CD14-positive monocyte (primary cell): ENCODE measurements at regions not wholly inside any gene's neighbourhood (a gene's known extent, or its start where the extent isn't known, plus 50 kb on each side); places are given as distances from the start of the nearest gene placed in this dataset.

Experiments
- DNase-seq, 3 donors: peaks; one replicate each; pipeline ENCODE4 v3.0.0-alpha.2; 2011 to 2022
- H2AFZ ChIP-seq: 2 replicates; pipeline ENCODE4 v1.6.0; 2012; ENCODE audit warnings: mild to moderate bottlenecking, low read depth, low read length, inconsistent platforms; ENCODE audit not compliant: insufficient read depth, poor library complexity, severe bottlenecking
- H3K27ac ChIP-seq, 2 donors: 1 replicate in 1 of 2; 2 replicates in 1 of 2; pipeline ENCODE4 v1.5.1; 2012 to 2013; ENCODE audit warnings: low read length in 2 of 2, control low read depth in 1 of 2, inconsistent platforms in 1 of 2, low read depth in 1 of 2, mild to moderate bottlenecking in 1 of 2
- H3K27me3 ChIP-seq, 2 donors: one replicate each; pipeline versions ENCODE4 v1.6.0 to v1.6.1; 2011 to 2013; ENCODE audit warnings: low read length in 2 of 2; ENCODE audit not compliant: control insufficient read depth in 2 of 2, insufficient read depth in 2 of 2
- H3K36me3 ChIP-seq, 2 donors: replicated peaks in 1 of 2; 1 replicate in 1 of 2; 2 replicates in 1 of 2; pipeline versions ENCODE4 v1.5.1 to v1.6.1; 2012 to 2013; ENCODE audit warnings: low read length in 2 of 2, control low read depth in 1 of 2, inconsistent platforms in 1 of 2, mild to moderate bottlenecking in 1 of 2; ENCODE audit not compliant: insufficient read depth in 2 of 2, control insufficient read depth in 1 of 2
- H3K4me1 ChIP-seq, 2 donors: 1 replicate in 1 of 2; 2 replicates in 1 of 2; pipeline versions ENCODE4 v1.5.1 to v1.6.1; 2012 to 2013; ENCODE audit warnings: low read length in 2 of 2, control low read depth in 1 of 2, inconsistent platforms in 1 of 2, mild to moderate bottlenecking in 1 of 2, moderate library complexity in 1 of 2; ENCODE audit not compliant: insufficient read depth in 2 of 2, control insufficient read depth in 1 of 2
- H3K4me2 ChIP-seq: replicated peaks from 2 replicates; pipeline ENCODE3; 2012; ENCODE audit warnings: low read length, moderate library complexity, mild to moderate bottlenecking; ENCODE audit not compliant: poor library complexity, severe bottlenecking; ENCODE audit errors: extremely low read depth
- H3K4me3 ChIP-seq, 3 experiments: fragments of 200-600 bp in 1 of 3; sonication (generic) in 1 of 3; replicated peaks in 1 of 3; 1 replicate in 2 of 3; 2 replicates in 1 of 3; pipeline ENCODE4 v1.5.1; 2011 to 2013; ENCODE audit warnings: low read length in 3 of 3, mild to moderate bottlenecking in 3 of 3, control low read depth in 2 of 3, low read depth in 2 of 3, inconsistent platforms in 1 of 3, moderate library complexity in 1 of 3
- H3K79me2 ChIP-seq: 2 replicates; pipeline ENCODE4 v1.6.0; 2012; ENCODE audit warnings: mild to moderate bottlenecking, control low read depth, inconsistent platforms, low read length, moderate library complexity; ENCODE audit not compliant: insufficient read depth
- H3K9ac ChIP-seq: 2 replicates; pipeline ENCODE4 v1.6.0; 2017; ENCODE audit warnings: low read length, mild to moderate bottlenecking; ENCODE audit not compliant: insufficient read depth, poor library complexity, severe bottlenecking
- H3K9me3 ChIP-seq, 2 donors: replicated peaks in 1 of 2; 1 replicate in 1 of 2; 2 replicates in 1 of 2; pipeline versions ENCODE4 v1.5.1 to v1.6.1; 2012 to 2013; ENCODE audit warnings: low read length in 2 of 2, control low read depth in 1 of 2; ENCODE audit not compliant: control insufficient read depth in 1 of 2, insufficient read depth in 1 of 2
- H4K20me1 ChIP-seq: 2 replicates; pipeline ENCODE4 v1.6.0; 2012; ENCODE audit warnings: mild to moderate bottlenecking, low read length, control low read depth, moderate library complexity; ENCODE audit not compliant: insufficient read depth
- H3K27ac Mint-ChIP-seq, 7 donors: one replicate each; pipeline ENCODE4 v1.8.0; 2020; ENCODE audit warnings: mild to moderate bottlenecking in 7 of 7, mixed read lengths in 7 of 7, moderate library complexity in 6 of 7, inconsistent platforms in 2 of 7
- H3K27me3 Mint-ChIP-seq, 3 donors: one replicate each; pipeline ENCODE4 v1.8.0; 2021 to 2022; ENCODE audit warnings: low read depth in 3 of 3, mild to moderate bottlenecking in 3 of 3, mixed read lengths in 3 of 3, moderate library complexity in 3 of 3, inconsistent platforms in 1 of 3
- H3K36me3 Mint-ChIP-seq, 2 donors: one replicate each; pipeline ENCODE4 v1.8.0; 2020; ENCODE audit warnings: mixed read lengths in 2 of 2, inconsistent platforms in 1 of 2, mild to moderate bottlenecking in 1 of 2
- H3K4me1 Mint-ChIP-seq: one replicate; pipeline ENCODE4 v1.8.0; 2020; ENCODE audit warnings: mild to moderate bottlenecking, mixed read lengths
- H3K4me3 Mint-ChIP-seq, 2 donors: one replicate each; pipeline ENCODE4 v1.8.0; 2020; ENCODE audit warnings: mild to moderate bottlenecking in 2 of 2, mixed read lengths in 2 of 2, moderate library complexity in 1 of 2
- H3K9me3 Mint-ChIP-seq, 7 donors: one replicate each; pipeline ENCODE4 v1.8.0; 2020 to 2022; ENCODE audit warnings: mixed read lengths in 7 of 7, mild to moderate bottlenecking in 6 of 7, moderate library complexity in 6 of 7, inconsistent platforms in 2 of 7
- WGBS: methylation state at CpG from one replicate; pipeline ENCODE4 v1.1.5; 2013; ENCODE audit warnings: missing lambda C conversion rate; ENCODE audit not compliant: insufficient coverage; 5-methylcytosine and 5-hydroxymethylcytosine counted together
- intact Hi-C, 2 donors: fragments of 100-400 bp; cut with micrococcal nuclease; formaldehyde crosslinking; loops; one replicate each; pipeline versions ENCODE4 v1.15.0 to v1.15.1; 2023
- TF ChIP-seq, protein P1 (sequence below): fragments of 200-600 bp; IDR thresholded peaks from one replicate; pipeline ENCODE4 v1.8.0; 2022; ENCODE audit warnings: antibody characterized with exemption, mild to moderate bottlenecking

DNA sequence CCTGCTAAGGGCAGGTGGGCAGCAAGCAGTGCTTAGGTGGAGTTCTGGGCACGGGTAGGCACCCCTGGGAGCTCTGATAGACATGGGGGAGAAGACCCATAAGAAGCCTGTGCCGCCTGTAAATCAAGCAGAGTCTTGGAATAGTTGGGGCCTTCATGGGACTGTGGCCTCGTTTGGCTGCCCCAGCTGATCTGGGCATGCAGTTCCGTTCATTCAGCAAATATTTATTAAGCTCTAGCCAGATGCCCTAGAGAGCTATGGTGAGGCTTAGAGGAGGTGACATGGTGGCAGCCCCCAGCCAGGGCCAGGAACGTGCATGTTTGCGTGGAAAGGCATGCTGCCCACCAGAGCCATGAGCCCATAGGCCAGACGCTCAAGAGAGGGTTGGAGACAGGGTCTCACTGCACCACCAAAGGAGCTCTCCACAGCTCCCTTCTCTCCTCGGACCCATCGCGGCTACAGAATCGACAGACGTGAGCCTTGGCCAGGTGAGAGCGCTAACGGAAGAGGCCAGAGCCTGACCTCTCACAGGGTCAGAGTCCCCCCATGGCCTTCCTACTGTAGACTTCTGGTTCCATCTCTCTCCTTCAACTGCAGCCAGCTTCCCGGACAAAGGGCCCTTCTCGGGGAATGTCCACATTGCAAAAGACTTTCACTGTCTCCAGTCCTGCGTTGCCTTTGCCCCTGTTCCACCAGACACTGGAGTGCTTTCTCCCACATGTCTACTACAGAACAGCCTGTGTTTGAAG, 135.7 kb downstream of the INHBB start:
- Histone ChIP-seq H3K4me1 (no peaks in the 10 kb centered on the region), H3K27me3 (no peaks in the 10 kb centered on the region), H3K4me3 (no peak overlapping the region), H3K79me2 (no peaks in the 10 kb centered on the region), H3K9me3 (no peaks in the 10 kb centered on the region), H3K27ac (no peak overlapping the region), H3K36me3 (no peaks in the 10 kb centered on the region), H3K4me2 (no peak overlapping the region), H3K9ac (no peak overlapping the region), H4K20me1 (no peaks in the 10 kb centered on the region), H2AFZ (no peak overlapping the region)
- no peak for DNase-seq
- H3K36me3 Mint-ChIP-seq, result no peaks in the 10 kb centered on the region
- no peak overlapping the region for H3K27ac Mint-ChIP-seq
- H3K9me3 Mint-ChIP-seq, result peaks cover 0 to 3% (median 0%) of the 10 kb centered on the region in 7 donors
- H3K27me3 Mint-ChIP-seq, result peaks cover 0 to 5% (median 3%) of the 10 kb centered on the region in 3 donors
- WGBS, result 93% methylated on average over 17 of the region's 17 CpGs
- TF ChIP-seq, protein P1, sequence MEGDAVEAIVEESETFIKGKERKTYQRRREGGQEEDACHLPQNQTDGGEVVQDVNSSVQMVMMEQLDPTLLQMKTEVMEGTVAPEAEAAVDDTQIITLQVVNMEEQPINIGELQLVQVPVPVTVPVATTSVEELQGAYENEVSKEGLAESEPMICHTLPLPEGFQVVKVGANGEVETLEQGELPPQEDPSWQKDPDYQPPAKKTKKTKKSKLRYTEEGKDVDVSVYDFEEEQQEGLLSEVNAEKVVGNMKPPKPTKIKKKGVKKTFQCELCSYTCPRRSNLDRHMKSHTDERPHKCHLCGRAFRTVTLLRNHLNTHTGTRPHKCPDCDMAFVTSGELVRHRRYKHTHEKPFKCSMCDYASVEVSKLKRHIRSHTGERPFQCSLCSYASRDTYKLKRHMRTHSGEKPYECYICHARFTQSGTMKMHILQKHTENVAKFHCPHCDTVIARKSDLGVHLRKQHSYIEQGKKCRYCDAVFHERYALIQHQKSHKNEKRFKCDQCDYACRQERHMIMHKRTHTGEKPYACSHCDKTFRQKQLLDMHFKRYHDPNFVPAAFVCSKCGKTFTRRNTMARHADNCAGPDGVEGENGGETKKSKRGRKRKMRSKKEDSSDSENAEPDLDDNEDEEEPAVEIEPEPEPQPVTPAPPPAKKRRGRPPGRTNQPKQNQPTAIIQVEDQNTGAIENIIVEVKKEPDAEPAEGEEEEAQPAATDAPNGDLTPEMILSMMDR, result no peak
- H3K4me3 Mint-ChIP-seq, result no peak overlapping the region
- H3K4me1 Mint-ChIP-seq, result no peaks in the 10 kb centered on the region
- intact Hi-C loops, result no loop called here

DNA sequence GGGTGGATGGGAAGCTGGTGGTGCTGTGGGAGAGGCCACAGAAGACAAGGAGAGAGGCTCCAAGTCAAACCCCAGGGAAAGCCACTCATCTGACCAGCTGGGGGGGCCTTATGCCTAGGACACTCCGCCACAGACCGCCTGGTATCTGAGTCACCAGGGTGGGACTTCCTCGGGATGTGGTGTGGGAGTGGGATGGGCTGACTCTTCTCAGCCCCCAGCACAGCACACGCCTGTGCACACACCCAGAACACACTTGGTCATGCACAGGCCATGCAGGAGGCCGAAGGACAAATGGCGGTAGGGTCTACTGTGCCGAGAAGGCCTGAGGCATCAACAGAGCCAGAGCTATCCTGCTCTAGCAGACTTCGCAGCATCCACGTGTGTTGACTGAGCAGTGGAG, 136.4 kb downstream of the INHBB start:
- Mint-ChIP-seq H3K4me3 (no peak overlapping the region), H3K4me1 (no peaks in the 10 kb centered on the region), H3K9me3 (peaks cover 0 to 3% (median 0%) of the 10 kb centered on the region in 7 donors), H3K27ac (no peak overlapping the region), H3K27me3 (peaks cover 0 to 5% (median 3%) of the 10 kb centered on the region in 3 donors), H3K36me3 (no peaks in the 10 kb centered on the region)
- Histone ChIP-seq H3K79me2 (no peaks in the 10 kb centered on the region), H3K9ac (no peak overlapping the region), H3K4me1 (no peaks in the 10 kb centered on the region), H2AFZ (no peak overlapping the region), H3K9me3 (no peaks in the 10 kb centered on the region), H3K36me3 (no peaks in the 10 kb centered on the region), H3K27ac (no peak overlapping the region), H3K4me2 (no peak overlapping the region), H3K4me3 (no peak overlapping the region), H3K27me3 (no peaks in the 10 kb centered on the region), H4K20me1 (no peaks in the 10 kb centered on the region)
- intact Hi-C loops, result no loop called here
- no peak for DNase-seq
- WGBS, result 95% methylated on average over 5 of the region's 9 CpGs
- TF ChIP-seq, protein P1, result no peak
